CD4-positive, alpha-beta memory T cell (primary cell): ENCODE measurements at regions not wholly inside any gene's neighbourhood (a gene's known extent, or its start where the extent isn't known, plus 50 kb on each side); places are given as distances from the start of the nearest gene placed in this dataset.

Experiments
- CTCF ChIA-PET: fragments of 350-600 bp; sonication (Branson Sonifier 250); formaldehyde crosslinking; loops from one replicate; lab custom pipeline; 2021; ENCODE audit warnings: inconsistent platforms; ENCODE audit not compliant: partially characterized antibody; lab: Charles Lee
- POLR2A ChIA-PET: fragments of 350-600 bp; sonication (Branson Sonifier 250); formaldehyde crosslinking; loops from one replicate; lab custom pipeline; 2021; ENCODE audit not compliant: partially characterized antibody; lab: Charles Lee
- DNase-seq, 5 donors: peaks; one replicate each; pipeline versions ENCODE4 v3.0.0 to v3.0.0-alpha.2; 2020 to 2022; ENCODE audit warnings: mixed read lengths in 1 of 5
- H3K27ac ChIP-seq: one replicate; pipeline ENCODE4 v1.7.0; 2013; ENCODE audit warnings: low read depth, low read length
- H3K27me3 ChIP-seq: 2 replicates; pipeline ENCODE4 v1.7.0; 2013; ENCODE audit warnings: mild to moderate bottlenecking, low read length, moderate library complexity; ENCODE audit not compliant: insufficient read depth
- H3K36me3 ChIP-seq: 2 replicates; pipeline ENCODE4 v1.7.0; 2013; ENCODE audit warnings: mild to moderate bottlenecking, low read length, moderate library complexity; ENCODE audit not compliant: insufficient read depth
- H3K4me1 ChIP-seq: 2 replicates; pipeline ENCODE4 v1.7.0; 2013; ENCODE audit warnings: mild to moderate bottlenecking, low read length, moderate library complexity; ENCODE audit not compliant: insufficient read depth
- H3K4me3 ChIP-seq, 2 donors: one replicate each; pipeline ENCODE4 v1.7.0; 2013; ENCODE audit warnings: low read length in 2 of 2, mild to moderate bottlenecking in 1 of 2
- H3K9me3 ChIP-seq, 2 donors: one replicate each; pipeline ENCODE4 v1.7.0; 2013; ENCODE audit warnings: low read length in 2 of 2, control low read depth in 1 of 2; ENCODE audit not compliant: control insufficient read depth in 1 of 2
- H3K27ac Mint-ChIP-seq, 7 donors: one replicate each; pipeline ENCODE4 v1.8.0; 2020 to 2021; ENCODE audit warnings: mixed read lengths in 7 of 7, mild to moderate bottlenecking in 6 of 7, inconsistent platforms in 3 of 7, moderate library complexity in 3 of 7
- H3K27me3 Mint-ChIP-seq, 2 donors: one replicate each; pipeline ENCODE4 v1.8.0; 2020 to 2021; ENCODE audit warnings: mixed read lengths in 2 of 2
- H3K36me3 Mint-ChIP-seq, 2 donors: one replicate each; pipeline ENCODE4 v1.8.0; 2020 to 2021; ENCODE audit warnings: mixed read lengths in 2 of 2, inconsistent platforms in 1 of 2, mild to moderate bottlenecking in 1 of 2
- H3K4me1 Mint-ChIP-seq, 4 donors: one replicate each; pipeline ENCODE4 v1.8.0; 2020 to 2021; ENCODE audit warnings: mixed read lengths in 4 of 4, mild to moderate bottlenecking in 1 of 4
- H3K4me3 Mint-ChIP-seq, 8 donors: one replicate each; pipeline ENCODE4 v1.8.0; 2020 to 2021; ENCODE audit warnings: mixed read lengths in 8 of 8, mild to moderate bottlenecking in 7 of 8, moderate library complexity in 6 of 8, inconsistent platforms in 3 of 8
- H3K9me3 Mint-ChIP-seq, 8 donors: one replicate each; pipeline ENCODE4 v1.8.0; 2020 to 2021; ENCODE audit warnings: mixed read lengths in 8 of 8, mild to moderate bottlenecking in 5 of 8, inconsistent platforms in 3 of 8, moderate library complexity in 1 of 8
- intact Hi-C: fragments of 100-400 bp; cut with micrococcal nuclease; formaldehyde crosslinking; loops from one replicate; pipeline ENCODE4 v1.15.1; 2023

GRCh38 chr22:48104102-48104738 lies 1341.8 kb downstream of the TBC1D22A start:
- Histone ChIP-seq H3K27ac (no peak overlapping the region), H3K27me3 (no peaks in the 10 kb centered on the region), H3K36me3 (no peaks in the 10 kb centered on the region), H3K9me3 (no peaks in the 10 kb centered on the region), H3K4me3 (no peak overlapping the region), H3K4me1 (peaks cover 5% of the 10 kb centered on the region)
- no peaks in the 10 kb centered on the region for H3K36me3 Mint-ChIP-seq
- peaks cover 0 to 10% (median 3%) of the 10 kb centered on the region in 8 donors for H3K9me3 Mint-ChIP-seq
- peaks cover 3 to 12% (median 6%) of the 10 kb centered on the region in 4 donors for H3K4me1 Mint-ChIP-seq
- no peak for DNase-seq
- intact Hi-C loops, result no loop called here
- peaks cover 6 to 7% of the 10 kb centered on the region in 2 donors for H3K27me3 Mint-ChIP-seq
- ChIA-PET CTCF (no interaction called here), POLR2A (no interaction called here)
- no peak overlapping the region for H3K27ac Mint-ChIP-seq
- peak overlapping the region in 1 of 8 donors; percentile 7 for H3K4me3 Mint-ChIP-seq

- Histone ChIP-seq H3K27ac (no peak overlapping the region), H3K4me1 (peaks cover 13% of the 10 kb centered on the region), H3K9me3 (no peaks in the 10 kb centered on the region), H3K27me3 (no peaks in the 10 kb centered on the region), H3K4me3 (no peak overlapping the region), H3K36me3 (no peaks in the 10 kb centered on the region)
- peaks cover 0 to 4% (median under 1%) of the 10 kb centered on the region in 8 donors for H3K9me3 Mint-ChIP-seq
- POLR2A ChIA-PET, result no interaction called here
- peaks cover 0 to 4% of the 10 kb centered on the region in 2 donors for H3K36me3 Mint-ChIP-seq
- H3K27ac Mint-ChIP-seq, result no peak overlapping the region
- DNase-seq, result no peak
- H3K27me3 Mint-ChIP-seq, result peaks cover 6 to 7% of the 10 kb centered on the region in 2 donors
- H3K4me3 Mint-ChIP-seq, result no peak overlapping the region
- peaks cover 7 to 18% (median 13%) of the 10 kb centered on the region in 4 donors for H3K4me1 Mint-ChIP-seq
- CTCF ChIA-PET, result no interaction called here
- intact Hi-C loops, result no loop called here
These were observed 1340.9 kb downstream of the TBC1D22A start for GRCh38 chr22:48103126-48103875.

GRCh38 chr22:48102581-48102980 lies 1340.1 kb downstream of the TBC1D22A start:
- Mint-ChIP-seq H3K27me3 (peaks cover 6 to 7% of the 10 kb centered on the region in 2 donors), H3K27ac (no peak overlapping the region), H3K4me1 (peaks cover 12 to 24% (median 20%) of the 10 kb centered on the region in 4 donors), H3K9me3 (peaks cover 0 to 4% (median 0%) of the 10 kb centered on the region in 8 donors), H3K4me3 (no peak overlapping the region), H3K36me3 (peaks cover 0 to 6% of the 10 kb centered on the region in 2 donors)
- Histone ChIP-seq H3K9me3 (no peaks in the 10 kb centered on the region), H3K4me1 (peaks cover 19% of the 10 kb centered on the region), H3K27me3 (no peaks in the 10 kb centered on the region), H3K36me3 (no peaks in the 10 kb centered on the region), H3K4me3 (no peak overlapping the region), H3K27ac (no peak overlapping the region)
- intact Hi-C loops, result no loop called here
- ChIA-PET CTCF (no interaction called here), POLR2A (no interaction called here)
- DNase-seq, result no peak

GRCh38 chr22:48101704-48102103 lies 1339.3 kb downstream of the TBC1D22A start:
- Histone ChIP-seq H3K4me3 (no peak overlapping the region), H3K27ac (no peak overlapping the region), H3K36me3 (no peaks in the 10 kb centered on the region), H3K27me3 (no peaks in the 10 kb centered on the region), H3K9me3 (no peaks in the 10 kb centered on the region), H3K4me1 (peaks cover 26% of the 10 kb centered on the region)
- no peak for DNase-seq
- H3K36me3 Mint-ChIP-seq, result peaks cover 0 to 6% of the 10 kb centered on the region in 2 donors
- intact Hi-C loops, result no loop called here
- ChIA-PET CTCF (no interaction called here), POLR2A (no interaction called here)
- H3K27ac Mint-ChIP-seq, result peak overlapping the region in 1 of 7 donors; percentile 13
- H3K27me3 Mint-ChIP-seq, result peaks cover 4 to 7% of the 10 kb centered on the region in 2 donors
- peaks cover 15 to 30% (median 21%) of the 10 kb centered on the region in 4 donors for H3K4me1 Mint-ChIP-seq
- peaks cover 0 to 4% (median 0%) of the 10 kb centered on the region in 8 donors for H3K9me3 Mint-ChIP-seq
- no peak overlapping the region for H3K4me3 Mint-ChIP-seq

GRCh38 chr22:48100685-48101417 lies 1338.4 kb downstream of the TBC1D22A start:
- no peak overlapping the region for H3K27ac ChIP-seq
- peaks cover 26% of the 10 kb centered on the region for H3K4me1 ChIP-seq
- Mint-ChIP-seq H3K4me1 (peaks cover 15 to 30% (median 21%) of the 10 kb centered on the region in 4 donors), H3K27me3 (peaks cover 3 to 7% of the 10 kb centered on the region in 2 donors), H3K27ac (peak overlapping the region in 3 of 7 donors; percentile 30 to 47 (median 32)), H3K9me3 (peaks cover 0 to 4% (median 0%) of the 10 kb centered on the region in 8 donors), H3K4me3 (peak overlapping the region in 2 of 8 donors; percentile 20 to 32), H3K36me3 (peaks cover 0 to 6% of the 10 kb centered on the region in 2 donors)
- POLR2A ChIA-PET, result no interaction called here
- no peaks in the 10 kb centered on the region for H3K27me3 ChIP-seq
- DNase-seq, result no peak
- no peaks in the 10 kb centered on the region for H3K36me3 ChIP-seq
- intact Hi-C loops, result no loop called here
- H3K4me3 ChIP-seq, result no peak overlapping the region
- CTCF ChIA-PET, result no interaction called here
- H3K9me3 ChIP-seq, result no peaks in the 10 kb centered on the region

GRCh38 chr22:48099671-48100070 lies 1337.2 kb downstream of the TBC1D22A start:
- peaks cover 26% of the 10 kb centered on the region for H3K4me1 ChIP-seq
- peaks cover 0 to 6% of the 10 kb centered on the region in 2 donors for H3K36me3 Mint-ChIP-seq
- ChIA-PET CTCF (no interaction called here), POLR2A (no interaction called here)
- peak overlapping the region in 2 of 8 donors; percentile 32 to 47 for H3K4me3 Mint-ChIP-seq
- H3K27me3 ChIP-seq, result no peaks in the 10 kb centered on the region
- H3K36me3 ChIP-seq, result no peaks in the 10 kb centered on the region
- peaks cover 15 to 31% (median 24%) of the 10 kb centered on the region in 4 donors for H3K4me1 Mint-ChIP-seq
- H3K27me3 Mint-ChIP-seq, result peaks cover 0 to 8% of the 10 kb centered on the region in 2 donors
- H3K27ac Mint-ChIP-seq, result no peak overlapping the region
- H3K4me3 ChIP-seq, result no peak overlapping the region
- H3K27ac ChIP-seq, result no peak overlapping the region
- intact Hi-C loops, result no loop called here
- DNase-seq, result no peak
- H3K9me3 Mint-ChIP-seq, result peaks cover 0 to 4% (median 0%) of the 10 kb centered on the region in 8 donors
- H3K9me3 ChIP-seq, result no peaks in the 10 kb centered on the region

GRCh38 chr22:48099251-48099650 lies 1336.8 kb downstream of the TBC1D22A start:
- POLR2A ChIA-PET, result no interaction called here
- no peaks in the 10 kb centered on the region for H3K9me3 ChIP-seq
- no peaks in the 10 kb centered on the region for H3K36me3 ChIP-seq
- peak overlapping the region in 3 of 8 donors; percentile 12 to 78 (median 69) for H3K4me3 Mint-ChIP-seq
- H3K4me1 ChIP-seq, result peaks cover 26% of the 10 kb centered on the region
- no peak for DNase-seq
- H3K27me3 Mint-ChIP-seq, result peaks cover 0 to 6% of the 10 kb centered on the region in 2 donors
- H3K4me1 Mint-ChIP-seq, result peaks cover 15 to 31% (median 24%) of the 10 kb centered on the region in 4 donors
- no peaks in the 10 kb centered on the region for H3K27me3 ChIP-seq
- peaks cover 0 to 6% of the 10 kb centered on the region in 2 donors for H3K36me3 Mint-ChIP-seq
- no peak overlapping the region for H3K4me3 ChIP-seq
- CTCF ChIA-PET, result no interaction called here
- no peak overlapping the region for H3K27ac ChIP-seq
- intact Hi-C loops, result no loop called here
- no peak overlapping the region for H3K27ac Mint-ChIP-seq
- peaks cover 0 to 4% (median 0%) of the 10 kb centered on the region in 8 donors for H3K9me3 Mint-ChIP-seq
